Vagina (tissue), 2 donors: ENCODE measurements at regions not wholly inside any gene's neighbourhood (a gene's known extent, or its start where the extent isn't known, plus 50 kb on each side); places are given as distances from the start of the nearest gene placed in this dataset.

Experiments
- CTCF ChIP-seq, 3 experiments: fragments of 450-650 bp in 2 of 3; fragments of 200-600 bp in 1 of 3; sonication (generic) in 1 of 3; IDR thresholded peaks; one replicate each; pipeline ENCODE4 v1.5.1; 2017 to 2019; ENCODE audit warnings: antibody characterized with exemption in 3 of 3, mild to moderate bottlenecking in 2 of 3, moderate library complexity in 2 of 3
- POLR2A ChIP-seq, 2 donors: fragments of 450-650 bp; IDR thresholded peaks; one replicate each; pipeline ENCODE4 v1.6.1; 2017; ENCODE audit warnings: antibody characterized with exemption in 2 of 2, mild to moderate bottlenecking in 2 of 2, moderate library complexity in 2 of 2
- POLR2AphosphoS5 ChIP-seq, 2 donors: sonication (generic); formaldehyde crosslinking; IDR thresholded peaks; one replicate each; pipeline ENCODE4 v1.9.0; 2017; ENCODE audit warnings: antibody characterized with exemption in 2 of 2, mild to moderate bottlenecking in 2 of 2, low read depth in 1 of 2; ENCODE audit not compliant: insufficient read depth in 1 of 2

GRCh38 chr1:121558514-121558913 is 373.7 kb downstream of the SRGAP2C start:
- no peak for TF ChIP-seq CTCF (IDR thresholded peaks at IDR 0.05)
- TF ChIP-seq POLR2A (IDR thresholded peaks at IDR 0.05): no peak
- no peak for TF ChIP-seq POLR2AphosphoS5 (IDR thresholded peaks at IDR 0.05; ENCODE audit: insufficient read depth in 1 of 2, low read depth in 1 of 2)
